HL-60 (cell line): ENCODE measurements at regions not wholly inside any gene's neighbourhood (a gene's known extent, or its start where the extent isn't known, plus 50 kb on each side); places are given as distances from the start of the nearest gene placed in this dataset.

Source experiments
- DNase-seq, 2 experiments: peaks; one replicate each; pipeline ENCODE4 v3.0.0-alpha.2; 2010 to 2020; ENCODE audit warnings: low read depth in 1 of 2, low spot score in 1 of 2
- H3K27ac ChIP-seq: fragments of 250-450 bp; sonication (Bioruptor Pico); replicated peaks from 2 replicates; pipeline ENCODE4 v1.5.1; 2020; ENCODE audit warnings: mild to moderate bottlenecking, moderate library complexity
- H3K27me3 ChIP-seq: fragments of 250-450 bp; sonication (Bioruptor Pico); 2 replicates; pipeline ENCODE4 v1.5.1; 2021; ENCODE audit warnings: mild to moderate bottlenecking, moderate library complexity; ENCODE audit not compliant: insufficient read depth, poor library complexity, severe bottlenecking
- H3K4me3 ChIP-seq: replicated peaks from 2 replicates; pipeline ENCODE4 v1.5.1; 2011; ENCODE audit warnings: mild to moderate bottlenecking, control low read depth, low read length; ENCODE audit not compliant: insufficient read depth
- CTCF ChIP-seq: IDR thresholded peaks from one replicate; pipeline ENCODE4 v1.5.1; 2011; ENCODE audit warnings: low read length, control low read depth, inconsistent platforms; ENCODE audit not compliant: insufficient read depth
- GABPA ChIP-seq: IDR thresholded peaks from 2 replicates; pipeline ENCODE4 v1.6.1; 2012; ENCODE audit warnings: low read depth
- POLR2AphosphoS5 ChIP-seq: IDR thresholded peaks from 2 replicates; pipeline ENCODE4 v1.6.1; 2012; ENCODE audit warnings: low read depth
- REST ChIP-seq: IDR thresholded peaks from 2 replicates; pipeline ENCODE4 v1.6.1; 2012; ENCODE audit warnings: low read depth; ENCODE audit not compliant: insufficient replicate concordance
- SPI1 ChIP-seq: IDR thresholded peaks from 2 replicates; pipeline ENCODE4 v1.6.1; 2012; ENCODE audit warnings: low read depth, mild to moderate bottlenecking, borderline replicate concordance

GRCh38 chr16:80387318-80387921 lies 153.4 kb upstream of the DYNLRB2 start:
- no peak for DNase-seq

GRCh38 chr16:80384862-80385261 lies 155.9 kb upstream of the DYNLRB2 start:
- H3K27ac ChIP-seq = no peak overlapping the region
- no peak for DNase-seq
- H3K4me3 ChIP-seq = no peak overlapping the region
- TF ChIP-seq GABPA (no peak), REST (no peak), POLR2AphosphoS5 (no peak), CTCF (no peak), SPI1 (no peak)
- no peaks in the 10 kb centered on the region for H3K27me3 ChIP-seq

More at GRCh38 chr16:80387318-80387921, 153.4 kb upstream of the DYNLRB2 start:
- Histone ChIP-seq H3K4me3 (no peak overlapping the region), H3K27me3 (no peaks in the 10 kb centered on the region), H3K27ac (no peak overlapping the region)
- TF ChIP-seq REST = no peak
- no peak for TF ChIP-seq GABPA
- no peak for TF ChIP-seq CTCF
- no peak for TF ChIP-seq POLR2AphosphoS5
- TF ChIP-seq SPI1 = no peak

- no peak overlapping the region for H3K27ac ChIP-seq
- TF ChIP-seq CTCF = no peak
- TF ChIP-seq GABPA = no peak
- TF ChIP-seq REST = no peak
- no peak for TF ChIP-seq POLR2AphosphoS5
- no peak for TF ChIP-seq SPI1
Observed at GRCh38 chr16:80380514-80380913, 160.3 kb upstream of the DYNLRB2 start.

More at GRCh38 chr16:80380514-80380913, 160.3 kb upstream of the DYNLRB2 start:
- Histone ChIP-seq H3K27me3 (no peaks in the 10 kb centered on the region), H3K4me3 (no peak overlapping the region)
- DNase-seq = no peak
